ENCODE measurements at regions not wholly inside any gene's neighbourhood (a gene's known extent, or its start where the extent isn't known, plus 50 kb on each side); places are given as distances from the start of the nearest gene placed in this dataset.

- TF ChIP-seq CTCF (conservative IDR thresholded peaks at IDR 0.05) (no peak), EZH2 (IDR thresholded peaks at IDR 0.05; ENCODE audit: low read depth) (no peak)
Observed at GRCh38 chr6:99216959-99217358, 132.5 kb downstream of the FAXC start.

All from PC-9 (cell line).